Neural crest cell (in vitro differentiated cells): ENCODE measurements at regions not wholly inside any gene's neighbourhood (a gene's known extent, or its start where the extent isn't known, plus 50 kb on each side); places are given as distances from the start of the nearest gene placed in this dataset.

Experiments
- DNase-seq: peaks from one replicate; pipeline ENCODE4 v3.0.0; 2021; ENCODE audit warnings: low read depth, mixed read lengths, low spot score
- H3K27ac Mint-ChIP-seq: one replicate; pipeline ENCODE4 v1.8.0; 2021; ENCODE audit warnings: mild to moderate bottlenecking, mixed read lengths; ENCODE audit not compliant: unreplicated experiment
- H3K27me3 Mint-ChIP-seq: 2 replicates; pipeline ENCODE4 v1.8.0; 2021; ENCODE audit warnings: low read depth, mild to moderate bottlenecking, mixed read lengths
- H3K36me3 Mint-ChIP-seq: 2 replicates; pipeline ENCODE4 v1.8.0; 2021; ENCODE audit warnings: low read depth, mild to moderate bottlenecking, mixed read lengths
- H3K4me1 Mint-ChIP-seq: 2 replicates; pipeline ENCODE4 v1.8.0; 2021; ENCODE audit warnings: mixed read lengths
- H3K4me3 Mint-ChIP-seq: one replicate; pipeline ENCODE4 v1.8.0; 2021; ENCODE audit warnings: mild to moderate bottlenecking, mixed read lengths
- H3K9me3 Mint-ChIP-seq: 2 replicates; pipeline ENCODE4 v1.8.0; 2021; ENCODE audit warnings: mixed read lengths
- TF ChIP-seq, protein P1 (sequence below): fragments of 200-600 bp; sonication (generic); conservative IDR thresholded peaks from 2 replicates; pipeline ENCODE4 v1.5.0; 2021; ENCODE audit warnings: antibody characterized with exemption, mild to moderate bottlenecking

DNA sequence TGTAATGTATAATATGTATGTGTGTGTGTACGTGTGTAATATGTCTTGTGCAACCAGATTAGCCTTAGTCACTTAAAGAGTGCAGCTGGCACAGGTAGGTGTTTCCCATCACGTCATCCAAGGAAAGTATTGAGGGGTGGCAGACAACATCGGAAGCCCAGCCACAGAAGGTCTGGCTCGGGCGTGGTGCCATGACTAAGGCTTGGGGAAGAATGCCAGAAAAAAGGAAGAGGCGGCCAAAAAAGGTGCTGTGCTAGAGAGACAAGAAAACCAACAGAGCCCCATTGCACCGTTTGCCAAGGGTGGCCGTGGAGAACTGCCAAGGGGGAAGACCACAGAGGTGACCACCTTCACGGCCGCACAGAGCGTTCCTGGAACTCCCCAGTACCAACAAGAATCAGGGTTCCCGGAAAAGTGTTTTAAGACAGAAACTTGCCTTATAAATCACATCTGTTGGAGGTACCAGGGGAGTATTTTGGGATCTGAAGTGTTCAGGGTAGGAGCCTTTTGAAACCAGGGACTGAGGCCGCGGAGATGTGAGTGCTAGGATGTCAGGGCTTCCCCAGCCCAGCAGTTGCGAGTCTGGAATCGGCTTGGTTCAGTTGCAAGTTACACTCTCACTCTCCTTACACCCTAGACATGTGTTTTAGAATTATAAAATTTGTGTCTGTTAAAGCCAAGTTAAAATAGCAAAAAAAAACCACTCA lies 131.2 kb upstream of the DYRK2 start:
- H3K36me3 Mint-ChIP-seq = no peaks in the 10 kb centered on the region
- H3K4me3 Mint-ChIP-seq = no peak overlapping the region
- H3K4me1 Mint-ChIP-seq = no peaks in the 10 kb centered on the region
- H3K27ac Mint-ChIP-seq = no peak overlapping the region
- H3K9me3 Mint-ChIP-seq = no peaks in the 10 kb centered on the region
- TF ChIP-seq, protein P1, sequence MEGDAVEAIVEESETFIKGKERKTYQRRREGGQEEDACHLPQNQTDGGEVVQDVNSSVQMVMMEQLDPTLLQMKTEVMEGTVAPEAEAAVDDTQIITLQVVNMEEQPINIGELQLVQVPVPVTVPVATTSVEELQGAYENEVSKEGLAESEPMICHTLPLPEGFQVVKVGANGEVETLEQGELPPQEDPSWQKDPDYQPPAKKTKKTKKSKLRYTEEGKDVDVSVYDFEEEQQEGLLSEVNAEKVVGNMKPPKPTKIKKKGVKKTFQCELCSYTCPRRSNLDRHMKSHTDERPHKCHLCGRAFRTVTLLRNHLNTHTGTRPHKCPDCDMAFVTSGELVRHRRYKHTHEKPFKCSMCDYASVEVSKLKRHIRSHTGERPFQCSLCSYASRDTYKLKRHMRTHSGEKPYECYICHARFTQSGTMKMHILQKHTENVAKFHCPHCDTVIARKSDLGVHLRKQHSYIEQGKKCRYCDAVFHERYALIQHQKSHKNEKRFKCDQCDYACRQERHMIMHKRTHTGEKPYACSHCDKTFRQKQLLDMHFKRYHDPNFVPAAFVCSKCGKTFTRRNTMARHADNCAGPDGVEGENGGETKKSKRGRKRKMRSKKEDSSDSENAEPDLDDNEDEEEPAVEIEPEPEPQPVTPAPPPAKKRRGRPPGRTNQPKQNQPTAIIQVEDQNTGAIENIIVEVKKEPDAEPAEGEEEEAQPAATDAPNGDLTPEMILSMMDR = no peak
- peaks cover 2% of the 10 kb centered on the region for H3K27me3 Mint-ChIP-seq
- no peak for DNase-seq

GRCh38 chr12:67519484-67520433 lies 128.8 kb upstream of the DYRK2 start:
- TF ChIP-seq, protein P1 = no peak
- no peak for DNase-seq
- Mint-ChIP-seq H3K4me3 (no peak overlapping the region), H3K9me3 (no peaks in the 10 kb centered on the region), H3K36me3 (no peaks in the 10 kb centered on the region), H3K4me1 (no peaks in the 10 kb centered on the region), H3K27me3 (peaks cover 2% of the 10 kb centered on the region), H3K27ac (no peak overlapping the region)

DNA sequence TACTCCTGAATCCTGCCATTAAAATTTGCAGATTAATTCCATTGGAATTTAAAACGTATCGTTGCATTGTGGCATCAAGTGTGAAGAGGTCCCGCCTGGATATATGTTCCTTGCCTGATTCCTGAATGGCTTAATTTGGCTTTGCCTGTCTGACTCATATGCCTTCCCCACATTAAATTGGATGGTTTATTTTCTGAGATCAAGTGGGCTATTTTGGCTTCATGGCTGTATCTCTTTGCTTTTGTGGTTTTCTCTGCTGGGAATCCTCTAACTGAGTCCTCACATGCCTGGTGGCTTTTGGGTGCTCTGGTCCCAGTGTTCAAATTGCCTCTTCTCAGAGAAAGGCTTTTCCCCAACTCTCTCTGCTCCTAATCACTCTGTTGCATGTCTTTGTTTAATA lies 127.9 kb upstream of the DYRK2 start:
- no peaks in the 10 kb centered on the region for H3K36me3 Mint-ChIP-seq
- H3K9me3 Mint-ChIP-seq = no peaks in the 10 kb centered on the region
- DNase-seq = no peak
- H3K4me1 Mint-ChIP-seq = peaks cover 2% of the 10 kb centered on the region
- H3K27ac Mint-ChIP-seq = no peak overlapping the region
- peaks cover 2% of the 10 kb centered on the region for H3K27me3 Mint-ChIP-seq
- TF ChIP-seq, protein P1 = no peak
- no peak overlapping the region for H3K4me3 Mint-ChIP-seq

DNA sequence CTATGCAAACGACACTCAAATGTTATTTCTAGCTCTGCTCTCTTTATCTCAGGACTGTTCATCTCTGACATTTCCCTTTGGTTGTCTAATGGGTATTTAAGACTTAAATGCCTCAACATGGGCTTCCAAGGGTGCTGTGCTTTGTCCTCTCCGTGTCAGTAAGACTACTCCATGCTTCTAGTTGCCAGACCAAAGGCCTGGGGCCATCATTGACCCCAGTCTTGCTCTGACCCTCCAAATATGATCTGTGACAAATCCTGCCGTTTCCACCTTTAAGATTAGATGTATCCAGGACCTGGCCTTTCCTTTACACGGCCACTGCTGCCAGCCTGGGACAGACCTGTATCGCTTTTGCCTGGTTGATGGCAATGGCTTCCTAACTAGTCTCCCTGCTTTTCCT lies 126.3 kb upstream of the DYRK2 start:
- Mint-ChIP-seq H3K27ac (no peak overlapping the region), H3K36me3 (no peaks in the 10 kb centered on the region), H3K4me1 (peaks cover 5% of the 10 kb centered on the region), H3K9me3 (no peaks in the 10 kb centered on the region), H3K4me3 (no peak overlapping the region), H3K27me3 (peaks cover 2% of the 10 kb centered on the region)
- no peak for DNase-seq
- TF ChIP-seq, protein P1 = no peak

DNA sequence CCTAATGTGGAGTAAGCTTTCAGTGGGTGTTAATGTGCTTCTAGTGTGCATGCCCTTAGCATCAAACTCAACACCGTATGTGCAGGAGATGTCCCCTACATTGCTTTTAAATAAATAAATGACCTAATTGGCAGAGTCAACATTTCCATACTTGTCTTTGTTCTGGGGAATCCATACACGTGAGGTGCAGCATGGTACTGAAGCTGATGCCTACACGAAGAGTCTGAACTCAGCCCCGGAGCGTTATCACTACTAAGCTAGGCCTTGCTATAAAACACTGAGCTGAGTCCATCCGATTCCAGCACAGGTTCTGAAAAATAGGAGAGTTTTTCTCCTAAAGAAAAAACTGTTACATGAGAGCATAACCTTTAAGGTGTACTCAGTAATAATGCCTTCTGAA lies 125.0 kb upstream of the DYRK2 start:
- TF ChIP-seq, protein P1 = no peak
- Mint-ChIP-seq H3K27ac (no peak overlapping the region), H3K4me1 (peaks cover 9% of the 10 kb centered on the region), H3K36me3 (no peaks in the 10 kb centered on the region), H3K9me3 (no peaks in the 10 kb centered on the region), H3K4me3 (no peak overlapping the region), H3K27me3 (peaks cover 2% of the 10 kb centered on the region)
- DNase-seq = no peak
